Liver (tissue), 8 donors: ENCODE measurements at regions not wholly inside any gene's neighbourhood (a gene's known extent, or its start where the extent isn't known, plus 50 kb on each side); places are given as distances from the start of the nearest gene placed in this dataset.

ENCODE experiments used
- DNase-seq: peaks from one replicate; pipeline ENCODE4 v3.0.0-alpha.2; 2017; ENCODE audit warnings: low spot score
- H3K27ac ChIP-seq, 2 donors: one replicate each; pipeline ENCODE4 v1.7.0; 2013; ENCODE audit warnings: inconsistent platforms in 2 of 2, low read length in 2 of 2, control low read depth in 1 of 2, low read depth in 1 of 2, mild to moderate bottlenecking in 1 of 2
- H3K27me3 ChIP-seq, 4 donors: one replicate each; pipeline versions ENCODE4 v1.6.1 to v1.7.0; 2013; ENCODE audit warnings: low read length in 3 of 4, inconsistent platforms in 1 of 4, mild to moderate bottlenecking in 1 of 4, moderate library complexity in 1 of 4; ENCODE audit not compliant: control insufficient read depth in 4 of 4, insufficient read depth in 4 of 4
- H3K36me3 ChIP-seq, 4 donors: one replicate each; pipeline versions ENCODE4 v1.6.1 to v1.7.0; 2013; ENCODE audit warnings: low read length in 3 of 4, mild to moderate bottlenecking in 3 of 4, low read depth in 1 of 4, moderate library complexity in 1 of 4; ENCODE audit not compliant: control insufficient read depth in 4 of 4, insufficient read depth in 3 of 4
- H3K4me1 ChIP-seq, 4 donors: one replicate each; pipeline versions ENCODE4 v1.6.1 to v1.7.0; 2013; ENCODE audit warnings: low read length in 3 of 4, mild to moderate bottlenecking in 3 of 4, moderate library complexity in 1 of 4; ENCODE audit not compliant: control insufficient read depth in 4 of 4, insufficient read depth in 4 of 4
- H3K4me3 ChIP-seq, 3 donors: one replicate each; pipeline versions ENCODE4 v1.6.1 to v1.7.0; 2013; ENCODE audit warnings: low read length in 3 of 3, control low read depth in 1 of 3, low read depth in 1 of 3, mild to moderate bottlenecking in 1 of 3
- H3K9ac ChIP-seq, 2 donors: one replicate each; pipeline ENCODE4 v1.7.0; 2013; ENCODE audit warnings: low read length in 2 of 2, mild to moderate bottlenecking in 2 of 2, moderate library complexity in 2 of 2, control low read depth in 1 of 2, low read depth in 1 of 2
- H3K9me3 ChIP-seq, 4 donors: one replicate each; pipeline versions ENCODE4 v1.6.1 to v1.7.0; 2013; ENCODE audit warnings: low read length in 3 of 4; ENCODE audit not compliant: control insufficient read depth in 4 of 4
- CTCF ChIP-seq: fragments of 150-350 bp; IDR thresholded peaks from 2 replicates; pipeline ENCODE4 v1.5.1; 2017; ENCODE audit warnings: improper control_type of control experiment, low read depth, low read length; ENCODE audit not compliant: missing input control
- EGR1 ChIP-seq, 2 donors: IDR thresholded peaks; 2 replicates each; pipeline ENCODE4 v1.6.1; 2016 to 2018; ENCODE audit warnings: antibody characterized with exemption in 2 of 2, low read depth in 2 of 2
- FOXA1 ChIP-seq: IDR thresholded peaks from 2 replicates; pipeline ENCODE4 v1.6.1; 2016; ENCODE audit warnings: antibody characterized with exemption
- FOXA2 ChIP-seq: IDR thresholded peaks from 2 replicates; pipeline ENCODE4 v1.6.1; 2016; ENCODE audit warnings: antibody characterized with exemption
- GABPA ChIP-seq, 2 donors: IDR thresholded peaks in 1 of 2; conservative IDR thresholded peaks in 1 of 2; 2 replicates each; pipeline ENCODE4 v1.6.1; 2016; ENCODE audit warnings: antibody characterized with exemption in 2 of 2, mild to moderate bottlenecking in 1 of 2, moderate library complexity in 1 of 2
- HNF4A ChIP-seq, 2 donors: conservative IDR thresholded peaks; 2 replicates each; pipeline ENCODE4 v1.6.1; 2016; ENCODE audit warnings: antibody characterized with exemption in 2 of 2, mild to moderate bottlenecking in 2 of 2
- HNF4G ChIP-seq: IDR thresholded peaks from 2 replicates; pipeline ENCODE4 v1.6.1; 2016; ENCODE audit warnings: antibody characterized with exemption
- JUND ChIP-seq, 2 donors: IDR thresholded peaks; 2 replicates each; pipeline ENCODE4 v1.6.1; 2016; ENCODE audit warnings: antibody characterized with exemption in 2 of 2
- NR2F2 ChIP-seq: IDR thresholded peaks from 2 replicates; pipeline ENCODE4 v1.6.1; 2016; ENCODE audit warnings: antibody characterized with exemption
- RAD21 ChIP-seq, 2 donors: IDR thresholded peaks; 2 replicates each; pipeline ENCODE4 v1.6.1; 2016; ENCODE audit warnings: antibody characterized with exemption in 2 of 2, mild to moderate bottlenecking in 2 of 2
- REST ChIP-seq: IDR thresholded peaks from 2 replicates; pipeline ENCODE4 v1.6.1; 2016; ENCODE audit warnings: antibody characterized with exemption, mild to moderate bottlenecking
- RXRA ChIP-seq, 2 donors: IDR thresholded peaks; 2 replicates each; pipeline ENCODE4 v1.6.1; 2017 to 2018; ENCODE audit warnings: antibody characterized with exemption in 2 of 2, mild to moderate bottlenecking in 1 of 2
- SP1 ChIP-seq: IDR thresholded peaks from 2 replicates; pipeline ENCODE4 v1.6.1; 2018; ENCODE audit warnings: antibody characterized with exemption, mild to moderate bottlenecking
- TAF1 ChIP-seq: conservative IDR thresholded peaks from 2 replicates; pipeline ENCODE4 v1.6.1; 2016; ENCODE audit warnings: antibody characterized with exemption, mild to moderate bottlenecking
- YY1 ChIP-seq: IDR thresholded peaks from 2 replicates; pipeline ENCODE4 v1.6.1; 2016; ENCODE audit warnings: antibody characterized with exemption, mild to moderate bottlenecking
- WGBS: extraction: QIAGEN DNeasy Blood & Tissue Kit; methylation state at CpG from one replicate; pipeline ENCODE4 v1.1.7; 2013; 5-methylcytosine and 5-hydroxymethylcytosine counted together
- TF ChIP-seq, protein P1 (sequence below): IDR thresholded peaks from 2 replicates; pipeline ENCODE4 v1.6.1; 2016; ENCODE audit warnings: antibody characterized with exemption
- TF ChIP-seq, protein P2 (sequence below): IDR thresholded peaks from 2 replicates; pipeline ENCODE4 v1.6.1; 2016; ENCODE audit warnings: antibody characterized with exemption
- TF ChIP-seq, protein P3 (sequence below): IDR thresholded peaks from 2 replicates; pipeline ENCODE4 v1.6.1; 2016; ENCODE audit warnings: antibody characterized with exemption
- donor health status: healthy.
- donor health status: healthy.
- donor health status: healthy.
- donor health status: healthy.
- donor health status: healthy.

DNA sequence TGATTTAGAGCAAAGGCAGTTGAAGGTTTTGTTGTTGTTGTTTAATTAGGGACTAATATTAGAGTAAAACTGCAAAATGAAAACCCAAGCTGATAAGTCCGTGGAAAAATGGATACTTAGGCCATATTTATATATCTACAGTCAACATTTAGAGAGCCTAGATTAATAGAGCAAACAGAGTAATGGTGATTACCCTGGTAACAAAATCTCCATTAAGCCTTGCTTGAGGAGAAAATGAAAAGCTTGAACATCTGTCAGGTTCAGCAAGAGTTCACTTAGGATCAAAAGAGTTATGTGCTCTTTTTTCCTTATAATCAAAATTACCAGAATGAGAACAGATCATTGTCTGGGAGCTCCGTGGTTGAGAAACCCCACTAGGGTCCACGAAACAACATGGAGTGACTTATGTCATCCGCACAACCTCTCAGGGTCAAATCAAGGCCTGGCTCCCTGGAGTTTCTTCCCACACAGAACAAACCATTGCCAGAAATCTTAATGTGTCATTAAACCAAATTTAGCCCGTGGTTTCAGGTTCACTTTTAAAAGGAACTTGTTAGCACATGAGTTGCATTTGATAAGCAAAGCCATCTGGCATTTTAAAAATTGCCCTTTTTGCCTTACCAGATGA lies 381.2 kb downstream of the GABRB3 start:
- H3K36me3 ChIP-seq, result no peaks in the 10 kb centered on the region
- no peak overlapping the region for H3K9ac ChIP-seq
- no peak overlapping the region for H3K27ac ChIP-seq
- no peak overlapping the region for H3K4me3 ChIP-seq
- no peak for DNase-seq
- 55% methylated on average over 5 of the region's 5 CpGs for WGBS
- H3K4me1 ChIP-seq, result no peaks in the 10 kb centered on the region
- H3K27me3 ChIP-seq, result peaks cover 0 to 5% (median 2%) of the 10 kb centered on the region in 4 donors
- H3K9me3 ChIP-seq, result peaks cover 0 to 3% (median 1%) of the 10 kb centered on the region in 4 donors
- TF ChIP-seq HNF4A (conservative IDR thresholded peaks at IDR 0.05) (no peak), RXRA (IDR thresholded peaks at IDR 0.05) (no peak), EGR1 (IDR thresholded peaks at IDR 0.05; ENCODE audit: low read depth in 2 of 2) (no peak), YY1 (no peak), GABPA (IDR thresholded peaks at IDR 0.05 in 1 of 2, conservative IDR thresholded peaks at IDR 0.05 in 1 of 2) (no peak), REST (no peak), FOXA1 (no peak), CTCF (no peak), SP1 (no peak), TAF1 (no peak), JUND (IDR thresholded peaks at IDR 0.05) (no peak), RAD21 (IDR thresholded peaks at IDR 0.05) (no peak), FOXA2 (no peak), HNF4G (no peak), NR2F2 (no peak)
- TF ChIP-seq, protein P1, sequence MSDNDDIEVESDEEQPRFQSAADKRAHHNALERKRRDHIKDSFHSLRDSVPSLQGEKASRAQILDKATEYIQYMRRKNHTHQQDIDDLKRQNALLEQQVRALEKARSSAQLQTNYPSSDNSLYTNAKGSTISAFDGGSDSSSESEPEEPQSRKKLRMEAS, result no peak
- TF ChIP-seq, protein P2, sequence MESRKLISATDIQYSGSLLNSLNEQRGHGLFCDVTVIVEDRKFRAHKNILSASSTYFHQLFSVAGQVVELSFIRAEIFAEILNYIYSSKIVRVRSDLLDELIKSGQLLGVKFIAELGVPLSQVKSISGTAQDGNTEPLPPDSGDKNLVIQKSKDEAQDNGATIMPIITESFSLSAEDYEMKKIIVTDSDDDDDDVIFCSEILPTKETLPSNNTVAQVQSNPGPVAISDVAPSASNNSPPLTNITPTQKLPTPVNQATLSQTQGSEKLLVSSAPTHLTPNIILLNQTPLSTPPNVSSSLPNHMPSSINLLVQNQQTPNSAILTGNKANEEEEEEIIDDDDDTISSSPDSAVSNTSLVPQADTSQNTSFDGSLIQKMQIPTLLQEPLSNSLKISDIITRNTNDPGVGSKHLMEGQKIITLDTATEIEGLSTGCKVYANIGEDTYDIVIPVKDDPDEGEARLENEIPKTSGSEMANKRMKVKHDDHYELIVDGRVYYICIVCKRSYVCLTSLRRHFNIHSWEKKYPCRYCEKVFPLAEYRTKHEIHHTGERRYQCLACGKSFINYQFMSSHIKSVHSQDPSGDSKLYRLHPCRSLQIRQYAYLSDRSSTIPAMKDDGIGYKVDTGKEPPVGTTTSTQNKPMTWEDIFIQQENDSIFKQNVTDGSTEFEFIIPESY, result no peak
- TF ChIP-seq, protein P3, sequence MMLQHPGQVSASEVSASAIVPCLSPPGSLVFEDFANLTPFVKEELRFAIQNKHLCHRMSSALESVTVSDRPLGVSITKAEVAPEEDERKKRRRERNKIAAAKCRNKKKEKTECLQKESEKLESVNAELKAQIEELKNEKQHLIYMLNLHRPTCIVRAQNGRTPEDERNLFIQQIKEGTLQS, result no peak
